ENCODE measurements at regions not wholly inside any gene's neighbourhood (a gene's known extent, or its start where the extent isn't known, plus 50 kb on each side); places are given as distances from the start of the nearest gene placed in this dataset.
A peak's percentile ranks its signal among the peaks of the same experiment; 100 is the strongest.

GRCh38 chr4:14410516-14410915 lies 591.8 kb upstream of the CPEB2 start:
- DNase-seq (ENCODE audit: low spot score): no peak

GRCh38 chr4:14415146-14415545 lies 587.1 kb upstream of the CPEB2 start:
- H3K36me3 Mint-ChIP-seq (ENCODE audit: low read depth): no peaks in the 10 kb centered on the region

More at GRCh38 chr4:14410516-14410915, 591.8 kb upstream of the CPEB2 start:
- Histone ChIP-seq H2AFZ (no peak overlapping the region), H3K79me2 (replicated peaks; ENCODE audit: insufficient read depth) (no peaks in the 10 kb centered on the region), H3K27ac (ENCODE audit: low read depth) (no peak overlapping the region), H3K4me2 (no peak overlapping the region), H3F3A (replicated peaks; ENCODE audit: low read depth) (no peaks in the 10 kb centered on the region), H4K20me1 (replicated peaks; ENCODE audit: insufficient read depth) (no peaks in the 10 kb centered on the region), H3K27me3 (ENCODE audit: insufficient read depth) (no peaks in the 10 kb centered on the region), H3K4me1 (ENCODE audit: insufficient read depth) (0 out of 2 replicates have a peak, but pooled peaks cover 5% of the 10 kb centered on the region), H3K4me3 (no peak overlapping the region), H3K36me3 (ENCODE audit: insufficient read depth) (no peaks in the 10 kb centered on the region), H3K9me2 (ENCODE audit: insufficient read depth) (0 out of 2 replicates have a peak, but pooled peaks cover 3% of the 10 kb centered on the region)
- no peak for ATAC-seq
- TF ChIP-seq EZH2 (IDR thresholded peaks at IDR 0.05; ENCODE audit: low read depth, unreplicated experiment): no peak
- no peak for TF ChIP-seq POLR2AphosphoS5 (IDR thresholded peaks at IDR 0.05; ENCODE audit: low read depth)
- Mint-ChIP-seq H3K4me3 (no peak overlapping the region), H3K27ac (no peak overlapping the region), H3K36me3 (ENCODE audit: low read depth) (no peaks in the 10 kb centered on the region; the same call in 2 of the 3 replicates), H3K4me1 (peaks cover 10% of the 10 kb centered on the region), H3K27me3 (ENCODE audit: insufficient read depth, low read depth, poor library complexity) (peaks cover 2% of the 10 kb centered on the region), H3K9me3 (no peaks in the 10 kb centered on the region)

More at GRCh38 chr4:14415146-14415545, 587.1 kb upstream of the CPEB2 start:
- Histone ChIP-seq H3K36me3 (ENCODE audit: insufficient read depth) (no peaks in the 10 kb centered on the region), H3F3A (replicated peaks; ENCODE audit: low read depth) (no peaks in the 10 kb centered on the region), H3K4me2 (no peak overlapping the region), H2AFZ (no peak overlapping the region), H3K27ac (ENCODE audit: low read depth) (no peak overlapping the region), H3K4me1 (ENCODE audit: insufficient read depth) (0 out of 2 replicates have a peak, but pooled peaks cover 14% of the 10 kb centered on the region), H3K4me3 (no peak overlapping the region), H3K9me2 (ENCODE audit: insufficient read depth) (0 out of 2 replicates have a peak, but pooled peaks cover 5% of the 10 kb centered on the region), H3K27me3 (ENCODE audit: insufficient read depth) (no peaks in the 10 kb centered on the region), H4K20me1 (replicated peaks; ENCODE audit: insufficient read depth) (no peaks in the 10 kb centered on the region), H3K79me2 (replicated peaks; ENCODE audit: insufficient read depth) (no peaks in the 10 kb centered on the region)
- no peaks in the 10 kb centered on the region for H3K27me3 Mint-ChIP-seq (ENCODE audit: insufficient read depth, low read depth, poor library complexity)
- no peaks in the 10 kb centered on the region for H3K9me3 Mint-ChIP-seq
- ATAC-seq (peak; percentile 47), DNase-seq (ENCODE audit: low spot score) (peak; percentile 58)
- H3K27ac Mint-ChIP-seq: no peak overlapping the region
- no peak overlapping the region for H3K4me3 Mint-ChIP-seq
- TF ChIP-seq REST (IDR thresholded peaks at IDR 0.05; ENCODE audit: unreplicated experiment): peak; percentile 76
- TF ChIP-seq NANOG (IDR thresholded peaks at IDR 0.05; ENCODE audit: borderline replicate concordance): no peak
- peaks cover 20% of the 10 kb centered on the region; the same call in 2 of the 3 replicates for H3K4me1 Mint-ChIP-seq

Measured in GM23338 (cell line).